ENCODE measurements at regions not wholly inside any gene's neighbourhood (a gene's known extent, or its start where the extent isn't known, plus 50 kb on each side); places are given as distances from the start of the nearest gene placed in this dataset.

GRCh38 chr12:72966684-72967083 is 694.5 kb downstream of the TRHDE start:
- WGBS, 5 donors, result 61 to 90% (median 79%) methylated on average over 3 of the region's 3 CpGs
- H3K4me3 ChIP-seq, result no peak overlapping the region

GRCh38 chr12:72974954-72975555 is 702.9 kb downstream of the TRHDE start:
- WGBS, 5 donors, result 78 to 91% (median 85%) methylated on average over 10 of the region's 10 CpGs
- TF ChIP-seq POLR2AphosphoS5 (IDR thresholded peaks at IDR 0.05) (no peak), POLR2A (IDR thresholded peaks at IDR 0.05) (no peak), CTCF (IDR thresholded peaks at IDR 0.05) (no peak), EP300 (IDR thresholded peaks at IDR 0.05) (no peak)
- intact Hi-C loops (cut with DNase I; ENCODE audit: low total_unique reads), result no loop called here
- Histone ChIP-seq H3K4me3 (no peak overlapping the region), H3K27me3 (no peaks in the 10 kb centered on the region), H3K27ac (no peak overlapping the region), H3K9me3 (peaks cover 0 to 20% (median 5%) of the 10 kb centered on the region in 4 donors), H3K4me1 (no peaks in the 10 kb centered on the region), H3K36me3 (no peaks in the 10 kb centered on the region)
- DNase-seq, result no peak

More at GRCh38 chr12:72966684-72967083, 694.5 kb downstream of the TRHDE start:
- H3K27me3 ChIP-seq, result no peaks in the 10 kb centered on the region
- DNase-seq, result no peak
- H3K4me1 ChIP-seq, result no peaks in the 10 kb centered on the region
- no peak for TF ChIP-seq POLR2AphosphoS5 (IDR thresholded peaks at IDR 0.05)
- no peak for TF ChIP-seq POLR2A (IDR thresholded peaks at IDR 0.05)
- no peak for TF ChIP-seq EP300 (IDR thresholded peaks at IDR 0.05)
- TF ChIP-seq CTCF (IDR thresholded peaks at IDR 0.05), result no peak
- no peak overlapping the region for H3K27ac ChIP-seq
- intact Hi-C loops (cut with DNase I; ENCODE audit: low total_unique reads), result no loop called here
- H3K36me3 ChIP-seq, result no peaks in the 10 kb centered on the region
- peaks cover 0 to 9% (median 0%) of the 10 kb centered on the region in 4 donors for H3K9me3 ChIP-seq

- intact Hi-C loops (cut with DNase I; ENCODE audit: low total_unique reads), result no loop called here
- WGBS, 5 donors, result 83 to 96% (median 86%) methylated on average over 4 of the region's 4 CpGs
- H3K4me1 ChIP-seq, result no peaks in the 10 kb centered on the region
- H3K36me3 ChIP-seq, result no peaks in the 10 kb centered on the region
- no peak overlapping the region for H3K27ac ChIP-seq
- TF ChIP-seq POLR2A (IDR thresholded peaks at IDR 0.05) (no peak), POLR2AphosphoS5 (IDR thresholded peaks at IDR 0.05) (no peak), CTCF (IDR thresholded peaks at IDR 0.05) (no peak), EP300 (IDR thresholded peaks at IDR 0.05) (no peak)
- no peak overlapping the region for H3K4me3 ChIP-seq
- H3K27me3 ChIP-seq, result no peaks in the 10 kb centered on the region
- DNase-seq, result no peak
- peaks cover 0 to 20% (median 5%) of the 10 kb centered on the region in 4 donors for H3K9me3 ChIP-seq
Observed at GRCh38 chr12:72978999-72979398, 706.8 kb downstream of the TRHDE start.

- Histone ChIP-seq H3K27ac (no peak overlapping the region), H3K4me1 (no peaks in the 10 kb centered on the region), H3K36me3 (no peaks in the 10 kb centered on the region), H3K4me3 (no peak overlapping the region), H3K27me3 (no peaks in the 10 kb centered on the region), H3K9me3 (no peaks in the 10 kb centered on the region)
- 73 to 81% (median 75%) methylated on average over 5 of the region's 5 CpGs for WGBS, 5 donors
- DNase-seq, result no peak
- TF ChIP-seq EP300 (IDR thresholded peaks at IDR 0.05) (no peak), POLR2AphosphoS5 (IDR thresholded peaks at IDR 0.05) (no peak), CTCF (IDR thresholded peaks at IDR 0.05) (no peak), POLR2A (IDR thresholded peaks at IDR 0.05) (no peak)
- intact Hi-C loops (cut with DNase I; ENCODE audit: low total_unique reads), result no loop called here
Observed at GRCh38 chr12:72982356-72982755, 710.2 kb downstream of the TRHDE start.
